Hypothalamus (tissue), 51 donors: ENCODE measurements at regions not wholly inside any gene's neighbourhood (a gene's known extent, or its start where the extent isn't known, plus 50 kb on each side); places are given as distances from the start of the nearest gene placed in this dataset.
"Not testable (repeated sequence)": the region's sequence is repeated elsewhere in the genome, so short reads cannot be mapped to it uniquely, and the experiment has no call there.

Experiments used
- DNase-seq, 51 donors: peaks; one replicate each; lab custom pipeline; 2025; lab: John Stamatoyannopoulos, UW

DNA sequence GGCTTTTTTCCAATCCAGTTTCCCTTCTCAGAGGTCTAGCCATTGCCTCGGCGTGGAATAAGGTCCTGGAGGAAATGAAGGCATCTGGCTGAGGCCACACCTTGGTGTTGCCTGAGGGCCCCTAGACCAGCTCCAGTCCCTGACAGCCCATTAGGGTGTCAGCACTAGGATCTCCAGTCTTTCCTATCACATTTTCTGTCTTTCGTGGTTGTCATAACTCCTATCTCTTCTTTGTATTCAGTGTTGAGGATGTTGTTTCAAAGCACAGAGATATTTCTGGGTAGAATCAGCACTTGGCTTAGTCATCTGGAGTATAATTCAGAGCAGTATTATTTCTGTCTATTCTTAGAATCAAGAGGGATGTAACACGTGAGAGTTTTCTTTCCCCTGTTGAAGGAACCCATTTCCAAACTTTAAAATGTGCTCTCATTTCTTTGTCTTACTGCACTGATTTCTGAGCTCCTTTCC is 844.3 kb downstream of the KCNT2 start:
- DNase-seq = no peak

- DNase-seq = peak in 1 of 51 donors; percentile 28
These were observed 844.9 kb downstream of the KCNT2 start for GRCh38 chr1:195763146-195763906.

- DNase-seq = no peak
These were observed 847.1 kb downstream of the KCNT2 start for GRCh38 chr1:195761104-195761503.

DNA sequence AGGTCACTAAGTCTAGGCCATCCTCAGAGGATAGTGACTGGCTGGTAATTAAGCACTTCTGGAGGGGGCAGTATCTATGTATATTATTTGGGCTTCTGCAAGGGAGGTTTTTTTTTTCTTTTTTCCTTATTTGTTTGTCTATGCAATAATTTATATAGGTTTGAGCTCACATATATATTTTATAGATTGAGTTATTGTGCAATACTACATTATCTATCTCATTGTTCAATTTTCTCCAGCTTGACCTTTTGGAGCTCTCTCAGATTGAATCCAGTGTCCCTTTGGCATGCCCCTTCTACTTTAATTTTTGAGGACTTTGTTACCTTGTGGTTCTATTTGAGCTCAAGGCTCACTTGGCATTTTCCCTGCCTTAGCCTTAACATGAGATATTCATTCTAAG is 852.1 kb downstream of the KCNT2 start:
- DNase-seq = no peak

DNA sequence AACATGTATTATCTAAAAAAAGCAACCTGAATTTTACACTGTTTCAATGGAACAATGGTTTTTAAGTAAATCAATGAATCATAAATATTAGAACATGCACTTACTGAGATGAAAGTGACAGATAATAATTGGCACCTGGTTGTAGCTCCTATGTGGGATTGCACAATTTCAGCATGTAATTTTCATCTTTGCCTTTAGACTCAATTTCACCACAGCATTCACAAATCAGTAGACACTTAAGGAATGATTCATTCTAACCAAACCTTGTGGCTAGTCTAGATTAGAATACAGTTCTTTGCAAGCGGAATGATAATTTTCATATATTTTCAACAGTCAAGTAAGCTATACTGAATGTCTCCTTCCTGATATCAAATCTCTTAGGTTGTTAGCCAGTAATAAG is 853.4 kb downstream of the KCNT2 start:
- DNase-seq = no peak

GRCh38 chr1:195754303-195754702 is 853.9 kb downstream of the KCNT2 start:
- no peak for DNase-seq

DNA sequence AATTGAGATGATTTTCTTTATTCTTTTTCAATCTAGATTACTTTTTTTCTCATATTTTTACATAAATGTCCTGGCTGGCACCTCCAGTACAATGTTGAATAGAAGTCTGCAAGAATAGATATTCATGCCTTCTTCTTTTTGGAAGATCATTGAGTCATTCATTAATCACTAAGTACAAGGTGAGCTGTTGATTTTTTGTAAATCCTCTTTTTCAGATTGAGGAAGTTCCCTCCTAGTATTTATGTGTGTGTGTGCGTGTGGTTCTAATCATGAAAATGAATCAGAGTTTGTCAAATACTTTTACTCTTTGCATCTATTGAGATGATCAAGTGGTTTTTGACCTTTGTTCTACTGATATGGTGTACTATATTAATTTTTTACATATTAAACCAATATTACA is 859.3 kb downstream of the KCNT2 start:
- no peak for DNase-seq

- DNase-seq = no peak
These were observed 862.8 kb downstream of the KCNT2 start for GRCh38 chr1:195745189-195746010.

DNA sequence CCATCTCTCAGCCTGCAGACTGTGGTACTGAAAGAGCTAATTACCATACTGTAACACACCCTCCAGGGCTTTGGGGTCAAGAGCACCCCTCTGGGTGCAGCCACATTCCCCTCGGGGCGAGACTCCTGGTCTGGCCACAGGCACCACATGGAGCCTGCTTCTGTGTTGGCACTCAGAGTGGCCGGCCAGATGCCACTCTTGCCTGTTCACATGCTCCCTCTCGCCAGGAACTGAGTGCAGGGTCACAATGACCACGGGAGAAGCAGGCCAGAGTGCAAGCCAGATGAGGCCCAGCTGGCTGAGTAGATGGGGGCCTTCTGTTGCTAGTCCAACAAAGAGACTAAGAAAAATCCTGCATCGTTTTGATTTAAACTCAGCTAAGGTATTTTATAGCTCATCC is 864.0 kb downstream of the KCNT2 start:
- no peak for DNase-seq

GRCh38 chr1:195740862-195741261 is 867.4 kb downstream of the KCNT2 start:
- DNase-seq = no peak

GRCh38 chr1:195738966-195739650 is 869.1 kb downstream of the KCNT2 start:
- no peak for DNase-seq

DNA sequence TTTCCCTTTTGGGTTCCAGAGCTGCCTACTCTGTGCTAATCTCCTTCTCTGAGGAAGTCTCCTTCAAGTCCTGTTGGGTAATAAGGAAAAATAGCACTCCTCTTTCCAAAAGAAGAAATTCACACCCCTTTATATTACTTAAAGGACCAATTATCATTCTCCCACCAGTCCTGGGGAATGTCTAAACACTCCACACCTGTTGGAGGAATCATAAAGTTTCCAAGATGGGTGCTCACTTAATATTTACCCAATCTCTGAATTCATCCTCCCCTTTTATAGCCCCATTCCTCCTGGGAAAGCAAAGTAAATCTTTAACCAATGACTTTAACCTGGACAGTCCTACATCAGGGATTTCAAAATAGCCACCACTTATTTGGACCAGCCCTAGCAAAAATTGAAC is 873.1 kb downstream of the KCNT2 start:
- DNase-seq = no peak

GRCh38 chr1:195733826-195734225 is 874.4 kb downstream of the KCNT2 start:
- DNase-seq = no peak

- DNase-seq = no peak
These were observed 874.8 kb downstream of the KCNT2 start for GRCh38 chr1:195733408-195733807.

DNA sequence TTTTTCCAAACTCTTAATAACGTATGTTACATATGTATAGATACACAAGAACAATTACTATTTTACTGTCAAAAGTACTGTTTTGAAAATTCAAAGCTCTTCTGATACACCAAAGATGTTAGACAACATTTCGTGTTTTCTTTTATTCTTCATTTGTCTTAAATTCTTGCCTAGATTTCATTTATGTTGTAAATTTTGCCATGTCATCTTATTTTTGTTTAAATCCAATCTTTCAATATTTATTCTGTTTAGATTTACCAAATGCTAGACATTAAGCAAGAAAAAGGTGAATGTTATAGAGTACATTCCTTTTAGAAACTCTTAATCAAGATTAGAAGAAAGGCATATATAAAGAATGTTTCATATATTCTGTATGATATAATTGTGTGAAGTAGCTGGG is 876.9 kb downstream of the KCNT2 start:
- no peak for DNase-seq

DNA sequence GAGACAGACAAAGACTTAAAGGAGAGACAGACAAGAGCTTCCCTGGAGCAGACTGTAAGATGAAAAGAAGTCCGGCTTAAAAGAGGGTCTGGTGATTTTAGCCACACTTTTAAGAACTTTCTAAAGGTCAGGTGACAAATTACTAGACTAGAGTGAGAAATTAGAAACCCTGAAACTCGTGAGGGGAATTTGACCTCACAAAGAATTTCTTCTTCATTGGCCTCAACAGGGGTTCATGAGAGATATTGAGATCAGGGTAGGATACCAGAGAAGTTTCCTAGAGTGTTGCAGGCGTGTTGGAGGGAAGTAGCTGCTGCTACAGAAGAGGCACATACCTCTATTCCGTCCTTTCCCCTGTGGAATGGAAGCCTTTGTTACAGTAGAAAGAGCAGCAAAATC is 884.4 kb downstream of the KCNT2 start:
- DNase-seq = no peak

GRCh38 chr1:195722852-195723795 is 885.1 kb downstream of the KCNT2 start:
- not testable (repeated sequence) for DNase-seq

DNA sequence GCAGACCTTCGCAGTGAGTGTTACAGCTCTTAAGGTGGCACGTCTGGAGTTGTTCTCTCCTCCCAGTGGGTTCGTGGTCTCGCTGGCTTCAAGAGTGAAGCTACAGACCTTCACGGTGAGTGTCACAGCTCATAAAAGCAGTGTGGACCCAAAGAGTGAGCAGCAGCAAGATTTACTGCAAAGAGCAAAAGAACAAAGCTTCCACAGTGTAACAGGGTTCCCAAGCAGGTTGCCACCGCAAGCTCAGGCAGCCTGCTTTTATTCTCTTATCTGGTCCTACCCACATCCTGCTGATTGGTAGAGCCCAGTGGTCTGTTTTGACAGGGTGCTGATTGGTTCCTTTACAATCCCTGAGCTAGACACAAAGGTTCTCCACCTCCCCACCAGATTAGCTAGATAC is 886.1 kb downstream of the KCNT2 start:
- DNase-seq = not testable (repeated sequence)

GRCh38 chr1:195721210-195721971 is 886.8 kb downstream of the KCNT2 start:
- no peak for DNase-seq
